H1 (cell line): ENCODE measurements at regions not wholly inside any gene's neighbourhood (a gene's known extent, or its start where the extent isn't known, plus 50 kb on each side); places are given as distances from the start of the nearest gene placed in this dataset.

Experiments used
- CTCF ChIA-PET: fragments of 300-600 bp; sonication (Branson Sonifier 250); formaldehyde crosslinking; loops from one replicate; lab custom pipeline; 2021; ENCODE audit not compliant: partially characterized antibody; lab: Charles Lee
- POLR2A ChIA-PET: fragments of 300-600 bp; sonication (Branson Sonifier 250); formaldehyde crosslinking; loops from one replicate; lab custom pipeline; 2021; ENCODE audit warnings: inconsistent platforms; ENCODE audit not compliant: partially characterized antibody; lab: Charles Lee
- DNase-seq, 2 experiments: peaks; one replicate each; pipeline versions ENCODE4 v3.0.0 to v3.0.0-alpha.2; 2010 to 2022; ENCODE audit warnings: low spot score in 2 of 2, low read depth in 1 of 2, mixed read lengths in 1 of 2
- FAIRE-seq: peaks from 2 replicates; lab custom pipeline; 2011; peaks lifted over from hg19 to GRCh38; lab: Jason Lieb, UNC
- H2AFZ ChIP-seq: 2 replicates; pipeline ENCODE4 v1.8.1; 2012; ENCODE audit warnings: low read length, inconsistent platforms
- H2AK5ac ChIP-seq: 2 replicates; pipeline ENCODE4 v1.6.1; 2013; ENCODE audit warnings: low read depth, low read length
- H2BK120ac ChIP-seq: replicated peaks from 2 replicates; pipeline ENCODE3; 2013; ENCODE audit warnings: low read depth, low read length, inconsistent platforms
- H2BK12ac ChIP-seq: 2 replicates; pipeline ENCODE4 v1.6.1; 2013; ENCODE audit warnings: low read depth, low read length
- H2BK15ac ChIP-seq: 2 replicates; pipeline ENCODE4 v1.6.1; 2013; ENCODE audit warnings: low read length
- H2BK20ac ChIP-seq: 2 replicates; pipeline ENCODE4 v1.6.1; 2013; ENCODE audit warnings: low read length
- H2BK5ac ChIP-seq: 2 replicates; pipeline ENCODE4 v1.6.1; 2013; ENCODE audit warnings: low read depth, low read length
- H3K14ac ChIP-seq: 2 replicates; pipeline ENCODE4 v1.6.1; 2013; ENCODE audit warnings: inconsistent platforms; ENCODE audit not compliant: insufficient read length
- H3K18ac ChIP-seq: 2 replicates; pipeline ENCODE4 v1.6.1; 2013; ENCODE audit warnings: low read length; ENCODE audit errors: extremely low read depth
- H3K23ac ChIP-seq: 2 replicates; pipeline ENCODE4 v1.6.1; 2013; ENCODE audit warnings: inconsistent platforms; ENCODE audit not compliant: insufficient read length
- H3K23me2 ChIP-seq: 2 replicates; pipeline ENCODE4 v1.6.1; 2013; ENCODE audit warnings: low read depth, low read length
- H3K27ac ChIP-seq: 2 replicates; pipeline ENCODE4 v1.6.1; 2011; ENCODE audit warnings: low read depth, low read length, inconsistent platforms
- H3K27me3 ChIP-seq, 4 experiments: replicated peaks in 1 of 4; 1 replicate in 1 of 4; 2 replicates in 3 of 4; pipeline versions ENCODE4 v1.6.1 to v1.8.1; 2011 to 2013; ENCODE audit warnings: low read length in 3 of 4, mild to moderate bottlenecking in 3 of 4, inconsistent platforms in 2 of 4, mixed read lengths in 2 of 4, moderate library complexity in 1 of 4; ENCODE audit not compliant: control insufficient read depth in 3 of 4, insufficient read depth in 3 of 4; ENCODE audit errors: extremely low read depth in 1 of 4
- H3K36me3 ChIP-seq, 4 experiments: 2 replicates each; pipeline versions ENCODE4 v1.6.1 to v1.8.1; 2011 to 2013; ENCODE audit warnings: mild to moderate bottlenecking in 4 of 4, low read length in 3 of 4, moderate library complexity in 2 of 4, control low read depth in 1 of 4, inconsistent platforms in 1 of 4; ENCODE audit not compliant: insufficient read depth in 4 of 4, control insufficient read depth in 2 of 4
- H3K4ac ChIP-seq: replicated peaks from 2 replicates; pipeline ENCODE3; 2013; ENCODE audit warnings: low read length, low read depth, mixed read lengths, inconsistent platforms; ENCODE audit not compliant: insufficient read length
- H3K4me1 ChIP-seq, 4 experiments: replicated peaks in 1 of 4; 1 replicate in 1 of 4; 2 replicates in 3 of 4; pipeline versions ENCODE4 v1.6.1 to v1.8.1; 2011 to 2013; ENCODE audit warnings: low read length in 3 of 4, inconsistent platforms in 2 of 4, mixed read lengths in 1 of 4; ENCODE audit not compliant: insufficient read depth in 4 of 4, control insufficient read depth in 3 of 4
- H3K4me2 ChIP-seq, 2 experiments: 2 replicates each; pipeline versions ENCODE4 v1.6.1 to v1.8.1; 2011 to 2013; ENCODE audit warnings: low read depth in 2 of 2, low read length in 2 of 2, control low read depth in 1 of 2, inconsistent platforms in 1 of 2, mild to moderate bottlenecking in 1 of 2; ENCODE audit not compliant: insufficient read depth in 1 of 2
- H3K4me3 ChIP-seq, 4 experiments: fragments of 200-600, 300-600 bp in 1 of 4; sonication (generic), shearing (Covaris generic), sonication (Bioruptor Twin) in 1 of 4; 2 replicates each; pipeline versions ENCODE4 v1.5.1 to v1.8.1; 2011 to 2016; ENCODE audit warnings: low read length in 4 of 4, low read depth in 3 of 4, control low read depth in 2 of 4, inconsistent platforms in 2 of 4, mild to moderate bottlenecking in 2 of 4, mixed read lengths in 1 of 4, moderate library complexity in 1 of 4; ENCODE audit not compliant: insufficient read depth in 2 of 4; ENCODE audit errors: extremely low read depth in 1 of 4
- H3K56ac ChIP-seq: replicated peaks from 2 replicates; pipeline ENCODE3; 2013; ENCODE audit warnings: low read depth, mild to moderate bottlenecking, mixed read lengths, low read length, inconsistent platforms; ENCODE audit not compliant: insufficient read length
- H3K79me1 ChIP-seq: 2 replicates; pipeline ENCODE4 v1.6.1; 2013; ENCODE audit warnings: low read depth, low read length, control low read depth
- H3K79me2 ChIP-seq, 2 experiments: 2 replicates each; pipeline versions ENCODE4 v1.6.1 to v1.8.1; 2012 to 2013; ENCODE audit warnings: low read length in 2 of 2, mild to moderate bottlenecking in 2 of 2, inconsistent platforms in 1 of 2; ENCODE audit not compliant: insufficient read depth in 2 of 2, control insufficient read depth in 1 of 2
- H3K9ac ChIP-seq, 4 experiments: replicated peaks in 1 of 4; 1 replicate in 1 of 4; 2 replicates in 3 of 4; pipeline versions ENCODE4 v1.6.1 to v1.8.1; 2011 to 2013; ENCODE audit warnings: low read depth in 3 of 4, low read length in 3 of 4, control low read depth in 2 of 4, mild to moderate bottlenecking in 2 of 4, moderate library complexity in 2 of 4, inconsistent platforms in 1 of 4; ENCODE audit errors: extremely low read depth in 1 of 4
- H3K9me3 ChIP-seq, 2 experiments: 2 replicates each; pipeline versions ENCODE4 v1.6.1 to v1.8.1; 2012 to 2013; ENCODE audit warnings: mild to moderate bottlenecking in 2 of 2, moderate library complexity in 2 of 2, control low read depth in 1 of 2, inconsistent platforms in 1 of 2, low read depth in 1 of 2, low read length in 1 of 2, mixed read lengths in 1 of 2; ENCODE audit not compliant: insufficient read depth in 2 of 2
- H4K20me1 ChIP-seq, 2 experiments: replicated peaks in 1 of 2; 2 replicates each; pipeline versions ENCODE3 to v1.8.1; 2011 to 2013; ENCODE audit warnings: inconsistent platforms in 2 of 2, low read length in 2 of 2, mild to moderate bottlenecking in 1 of 2; ENCODE audit not compliant: insufficient read depth in 2 of 2, control insufficient read depth in 1 of 2
- H4K5ac ChIP-seq: 2 replicates; pipeline ENCODE4 v1.6.1; 2013; ENCODE audit warnings: low read length, low read depth, mixed read lengths, inconsistent platforms; ENCODE audit not compliant: insufficient read length
- H4K8ac ChIP-seq: 2 replicates; pipeline ENCODE4 v1.8.0; 2013; ENCODE audit warnings: mild to moderate bottlenecking, moderate library complexity, low read length, inconsistent platforms; ENCODE audit not compliant: insufficient read depth; ENCODE audit errors: extremely low read depth
- H4K91ac ChIP-seq: replicated peaks from 2 replicates; pipeline ENCODE3; 2013; ENCODE audit warnings: low read length, mixed read lengths, inconsistent platforms; ENCODE audit not compliant: insufficient read length
- ASH2L ChIP-seq: fragments of 200-600, 300-600 bp; sonication (generic); IDR thresholded peaks from one replicate; pipeline ENCODE4 v1.7.1; 2017; ENCODE audit warnings: low read length
- CEBPB ChIP-seq: IDR thresholded peaks from 2 replicates; pipeline ENCODE4 v1.6.1; 2012; ENCODE audit warnings: low read depth, low read length
- CTCF ChIP-seq, 3 experiments: IDR thresholded peaks; 1 replicate in 2 of 3; 2 replicates in 1 of 3; pipeline versions ENCODE4 v1.5.1 to v1.6.1; 2011; ENCODE audit warnings: low read length in 3 of 3, mild to moderate bottlenecking in 3 of 3, inconsistent platforms in 2 of 3, low read depth in 1 of 3, moderate library complexity in 1 of 3; ENCODE audit not compliant: insufficient read depth in 1 of 3; ENCODE audit errors: control extremely low read depth in 1 of 3
- EGR1 ChIP-seq: IDR thresholded peaks from 2 replicates; pipeline ENCODE4 v1.6.1; 2011; ENCODE audit warnings: low read depth, low read length, borderline replicate concordance
- WGBS, 2 experiments: shearing (Covaris generic) in 1 of 2; methylation state at CpG; one replicate each; pipeline versions ENCODE4 v1.1.6 to v1.1.7; 2013 to 2015; ENCODE audit warnings: low lambda C conversion rate in 2 of 2, mixed read lengths in 2 of 2, inconsistent platforms in 1 of 2, low coverage in 1 of 2, missing lambda C conversion rate in 1 of 2; ENCODE audit not compliant: insufficient replicate concordance in 2 of 2, insufficient coverage in 1 of 2, insufficient read length in 1 of 2; ENCODE audit errors: extremely low coverage in 1 of 2, missing lambda C conversion rate in 1 of 2; 5-methylcytosine and 5-hydroxymethylcytosine counted together

- Histone ChIP-seq H4K8ac (no peak overlapping the region), H2AK5ac (no peak overlapping the region), H3K27ac (no peak overlapping the region), H3K4me3 (no peak overlapping the region), H3K18ac (no peak overlapping the region), H2AFZ (no peak overlapping the region), H3K4ac (no peak overlapping the region), H3K14ac (no peak overlapping the region), H2BK5ac (no peak overlapping the region), H2BK120ac (no peak overlapping the region), H4K5ac (no peak overlapping the region), H3K36me3 (no peaks in the 10 kb centered on the region), H3K79me2 (no peaks in the 10 kb centered on the region), H3K79me1 (no peaks in the 10 kb centered on the region), H4K91ac (no peak overlapping the region), H3K9ac (no peak overlapping the region), H2BK15ac (no peak overlapping the region), H3K23ac (no peak overlapping the region), H3K4me1 (peaks cover 0 to 8% (median 0%) of the 10 kb centered on the region in 4 experiments; a peak in 1 of 7 replicates), H3K9me3 (peaks cover 0 to 8% of the 10 kb centered on the region in 2 experiments; a peak in 1 of 4 replicates), H3K27me3 (no peaks in the 10 kb centered on the region), H2BK12ac (no peak overlapping the region), H3K4me2 (no peak overlapping the region), H3K56ac (no peak overlapping the region), H3K23me2 (no peaks in the 10 kb centered on the region), H2BK20ac (no peak overlapping the region), H4K20me1 (no peaks in the 10 kb centered on the region)
- POLR2A ChIA-PET: no interaction called here
- CTCF ChIA-PET: no interaction called here
- 98% methylated on average over 5 of the region's 20 CpGs; no CpG with 5 or more reads in 1 of the 2 experiments for WGBS, 2 experiments
- no peak for DNase-seq
- no peak for FAIRE-seq
- TF ChIP-seq CEBPB (no peak), ASH2L (no peak), CTCF (IDR thresholded peaks at IDR 0.05; ENCODE audit: control extremely low read depth in 1 of 3, insufficient read depth in 1 of 3, low read depth in 1 of 3, low read length in 3 of 3) (no peak), EGR1 (no peak)
These were observed 991.7 kb upstream of the ARRDC3 start for GRCh38 chr5:92374859-92375258.
